CD14-positive monocyte (primary cell): ENCODE measurements at regions not wholly inside any gene's neighbourhood (a gene's known extent, or its start where the extent isn't known, plus 50 kb on each side); places are given as distances from the start of the nearest gene placed in this dataset.

Source experiments
- DNase-seq, 3 donors: peaks; one replicate each; pipeline ENCODE4 v3.0.0-alpha.2; 2011 to 2022
- H2AFZ ChIP-seq: 2 replicates; pipeline ENCODE4 v1.6.0; 2012; ENCODE audit warnings: mild to moderate bottlenecking, low read depth, low read length, inconsistent platforms; ENCODE audit not compliant: insufficient read depth, poor library complexity, severe bottlenecking
- H3K27ac ChIP-seq, 2 donors: 1 replicate in 1 of 2; 2 replicates in 1 of 2; pipeline ENCODE4 v1.5.1; 2012 to 2013; ENCODE audit warnings: low read length in 2 of 2, control low read depth in 1 of 2, inconsistent platforms in 1 of 2, low read depth in 1 of 2, mild to moderate bottlenecking in 1 of 2
- H3K27me3 ChIP-seq, 2 donors: one replicate each; pipeline versions ENCODE4 v1.6.0 to v1.6.1; 2011 to 2013; ENCODE audit warnings: low read length in 2 of 2; ENCODE audit not compliant: control insufficient read depth in 2 of 2, insufficient read depth in 2 of 2
- H3K36me3 ChIP-seq, 2 donors: replicated peaks in 1 of 2; 1 replicate in 1 of 2; 2 replicates in 1 of 2; pipeline versions ENCODE4 v1.5.1 to v1.6.1; 2012 to 2013; ENCODE audit warnings: low read length in 2 of 2, control low read depth in 1 of 2, inconsistent platforms in 1 of 2, mild to moderate bottlenecking in 1 of 2; ENCODE audit not compliant: insufficient read depth in 2 of 2, control insufficient read depth in 1 of 2
- H3K4me1 ChIP-seq, 2 donors: 1 replicate in 1 of 2; 2 replicates in 1 of 2; pipeline versions ENCODE4 v1.5.1 to v1.6.1; 2012 to 2013; ENCODE audit warnings: low read length in 2 of 2, control low read depth in 1 of 2, inconsistent platforms in 1 of 2, mild to moderate bottlenecking in 1 of 2, moderate library complexity in 1 of 2; ENCODE audit not compliant: insufficient read depth in 2 of 2, control insufficient read depth in 1 of 2
- H3K4me2 ChIP-seq: replicated peaks from 2 replicates; pipeline ENCODE3; 2012; ENCODE audit warnings: low read length, moderate library complexity, mild to moderate bottlenecking; ENCODE audit not compliant: poor library complexity, severe bottlenecking; ENCODE audit errors: extremely low read depth
- H3K4me3 ChIP-seq, 3 experiments: fragments of 200-600 bp in 1 of 3; sonication (generic) in 1 of 3; replicated peaks in 1 of 3; 1 replicate in 2 of 3; 2 replicates in 1 of 3; pipeline ENCODE4 v1.5.1; 2011 to 2013; ENCODE audit warnings: low read length in 3 of 3, mild to moderate bottlenecking in 3 of 3, control low read depth in 2 of 3, low read depth in 2 of 3, inconsistent platforms in 1 of 3, moderate library complexity in 1 of 3
- H3K79me2 ChIP-seq: 2 replicates; pipeline ENCODE4 v1.6.0; 2012; ENCODE audit warnings: mild to moderate bottlenecking, control low read depth, inconsistent platforms, low read length, moderate library complexity; ENCODE audit not compliant: insufficient read depth
- H3K9ac ChIP-seq: 2 replicates; pipeline ENCODE4 v1.6.0; 2017; ENCODE audit warnings: low read length, mild to moderate bottlenecking; ENCODE audit not compliant: insufficient read depth, poor library complexity, severe bottlenecking
- H3K9me3 ChIP-seq, 2 donors: replicated peaks in 1 of 2; 1 replicate in 1 of 2; 2 replicates in 1 of 2; pipeline versions ENCODE4 v1.5.1 to v1.6.1; 2012 to 2013; ENCODE audit warnings: low read length in 2 of 2, control low read depth in 1 of 2; ENCODE audit not compliant: control insufficient read depth in 1 of 2, insufficient read depth in 1 of 2
- H4K20me1 ChIP-seq: 2 replicates; pipeline ENCODE4 v1.6.0; 2012; ENCODE audit warnings: mild to moderate bottlenecking, low read length, control low read depth, moderate library complexity; ENCODE audit not compliant: insufficient read depth
- H3K27ac Mint-ChIP-seq, 7 donors: one replicate each; pipeline ENCODE4 v1.8.0; 2020; ENCODE audit warnings: mild to moderate bottlenecking in 7 of 7, mixed read lengths in 7 of 7, moderate library complexity in 6 of 7, inconsistent platforms in 2 of 7
- H3K27me3 Mint-ChIP-seq, 3 donors: one replicate each; pipeline ENCODE4 v1.8.0; 2021 to 2022; ENCODE audit warnings: low read depth in 3 of 3, mild to moderate bottlenecking in 3 of 3, mixed read lengths in 3 of 3, moderate library complexity in 3 of 3, inconsistent platforms in 1 of 3
- H3K36me3 Mint-ChIP-seq, 2 donors: one replicate each; pipeline ENCODE4 v1.8.0; 2020; ENCODE audit warnings: mixed read lengths in 2 of 2, inconsistent platforms in 1 of 2, mild to moderate bottlenecking in 1 of 2
- H3K4me1 Mint-ChIP-seq: one replicate; pipeline ENCODE4 v1.8.0; 2020; ENCODE audit warnings: mild to moderate bottlenecking, mixed read lengths
- H3K4me3 Mint-ChIP-seq, 2 donors: one replicate each; pipeline ENCODE4 v1.8.0; 2020; ENCODE audit warnings: mild to moderate bottlenecking in 2 of 2, mixed read lengths in 2 of 2, moderate library complexity in 1 of 2
- H3K9me3 Mint-ChIP-seq, 7 donors: one replicate each; pipeline ENCODE4 v1.8.0; 2020 to 2022; ENCODE audit warnings: mixed read lengths in 7 of 7, mild to moderate bottlenecking in 6 of 7, moderate library complexity in 6 of 7, inconsistent platforms in 2 of 7
- CTCF ChIP-seq: fragments of 200-600 bp; IDR thresholded peaks from one replicate; pipeline ENCODE4 v1.8.0; 2022; ENCODE audit warnings: antibody characterized with exemption, mild to moderate bottlenecking
- WGBS: methylation state at CpG from one replicate; pipeline ENCODE4 v1.1.5; 2013; ENCODE audit warnings: missing lambda C conversion rate; ENCODE audit not compliant: insufficient coverage; 5-methylcytosine and 5-hydroxymethylcytosine counted together
- intact Hi-C, 2 donors: fragments of 100-400 bp; cut with micrococcal nuclease; formaldehyde crosslinking; loops; one replicate each; pipeline versions ENCODE4 v1.15.0 to v1.15.1; 2023

- H3K27me3 ChIP-seq: no peaks in the 10 kb centered on the region
- no peak overlapping the region for H2AFZ ChIP-seq
- no peaks in the 10 kb centered on the region for H3K36me3 ChIP-seq
- H3K9me3 ChIP-seq: peaks cover 0 to 4% of the 10 kb centered on the region in 2 donors
- H3K9ac ChIP-seq: no peak overlapping the region
- H3K27ac ChIP-seq: no peak overlapping the region
- no peaks in the 10 kb centered on the region for H3K79me2 ChIP-seq
- H3K27me3 Mint-ChIP-seq: peaks cover 0 to 4% (median 0%) of the 10 kb centered on the region in 3 donors
- H3K36me3 Mint-ChIP-seq: no peaks in the 10 kb centered on the region
- H4K20me1 ChIP-seq: no peaks in the 10 kb centered on the region
- intact Hi-C loops: no loop called here
- H3K4me2 ChIP-seq: no peak overlapping the region
- H3K4me1 Mint-ChIP-seq: no peaks in the 10 kb centered on the region
- H3K27ac Mint-ChIP-seq: no peak overlapping the region
- H3K4me3 Mint-ChIP-seq: no peak overlapping the region
- peaks cover 0 to 11% (median 8%) of the 10 kb centered on the region in 7 donors for H3K9me3 Mint-ChIP-seq
- H3K4me3 ChIP-seq: no peak overlapping the region
- no peaks in the 10 kb centered on the region for H3K4me1 ChIP-seq
- no peak for TF ChIP-seq CTCF
- WGBS: 22% methylated on average over 2 of the region's 2 CpGs
- DNase-seq: no peak
These were observed 121.7 kb upstream of the RAD23B start for GRCh38 chr9:107161338-107161737.

DNA sequence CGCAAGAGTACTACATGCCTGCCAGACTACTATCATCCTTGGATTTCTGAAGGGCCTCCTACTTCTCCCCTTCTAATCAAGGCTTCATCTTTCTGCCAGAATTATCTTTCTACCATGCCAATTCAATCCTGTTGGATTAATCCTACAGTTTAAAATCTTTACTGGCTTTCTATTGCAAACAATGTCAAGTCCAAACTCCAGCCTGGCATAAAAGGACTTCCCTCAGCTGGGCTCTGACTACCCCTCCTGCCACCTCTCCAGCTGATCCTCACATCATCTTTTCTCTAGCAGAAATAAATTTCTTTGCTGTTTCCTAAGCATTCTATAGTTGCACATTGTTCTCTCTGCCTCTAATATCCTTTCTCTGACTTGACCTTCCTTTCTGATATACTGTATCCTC lies 119.7 kb upstream of the RAD23B start:
- TF ChIP-seq CTCF: no peak

More for the DNA sequence above, 119.7 kb upstream of the RAD23B start:
- Histone ChIP-seq H3K4me2 (no peak overlapping the region), H3K27me3 (no peaks in the 10 kb centered on the region), H3K27ac (no peak overlapping the region), H2AFZ (no peak overlapping the region), H4K20me1 (no peaks in the 10 kb centered on the region), H3K4me1 (no peaks in the 10 kb centered on the region), H3K36me3 (no peaks in the 10 kb centered on the region), H3K9me3 (peaks cover 0 to 4% of the 10 kb centered on the region in 2 donors), H3K9ac (no peak overlapping the region), H3K4me3 (no peak overlapping the region), H3K79me2 (no peaks in the 10 kb centered on the region)
- intact Hi-C loops: no loop called here
- Mint-ChIP-seq H3K27ac (no peak overlapping the region), H3K9me3 (peaks cover 0 to 11% (median 8%) of the 10 kb centered on the region in 7 donors), H3K4me3 (no peak overlapping the region), H3K4me1 (no peaks in the 10 kb centered on the region), H3K27me3 (peaks cover 0 to 2% (median 0%) of the 10 kb centered on the region in 3 donors), H3K36me3 (no peaks in the 10 kb centered on the region)
- DNase-seq: no peak
- WGBS: 76% methylated on average over 1 of the region's 1 CpG
